ENCODE measurements at regions not wholly inside any gene's neighbourhood (a gene's known extent, or its start where the extent isn't known, plus 50 kb on each side); places are given as distances from the start of the nearest gene placed in this dataset.

GRCh38 chr10:14396411-14397048 is 65.8 kb upstream of the FRMD4A start:
- peak; percentile 82 for DNase-seq (ENCODE audit: low read depth)

- no peak for DNase-seq (ENCODE audit: low read depth)
Observed at GRCh38 chr10:14394179-14394578, 63.5 kb upstream of the FRMD4A start.

- DNase-seq (ENCODE audit: low read depth), result no peak
Observed at GRCh38 chr10:14391342-14391741, 60.6 kb upstream of the FRMD4A start.

- DNase-seq (ENCODE audit: low read depth), result no peak
Observed at GRCh38 chr10:14389981-14390590, 59.4 kb upstream of the FRMD4A start.

- DNase-seq (ENCODE audit: low read depth), result peak; percentile 94
Observed at GRCh38 chr10:14385596-14386593, 55.2 kb upstream of the FRMD4A start.

GRCh38 chr10:14384915-14385314 is 54.2 kb upstream of the FRMD4A start:
- no peak for DNase-seq (ENCODE audit: low read depth)

GRCh38 chr10:14384116-14384730 is 53.5 kb upstream of the FRMD4A start:
- no peak for DNase-seq (ENCODE audit: low read depth)

GRCh38 chr10:14383266-14383665 is 52.5 kb upstream of the FRMD4A start:
- peak; percentile 75 for DNase-seq (ENCODE audit: low read depth)

- DNase-seq (ENCODE audit: low read depth), result no peak
Observed at GRCh38 chr10:14382531-14382930, 51.8 kb upstream of the FRMD4A start.

- DNase-seq (ENCODE audit: low read depth), result peak; percentile 43
Observed at GRCh38 chr10:14382022-14382421, 51.3 kb upstream of the FRMD4A start.

- no peak for DNase-seq (ENCODE audit: low read depth)
Observed at GRCh38 chr10:14381475-14381874, 50.8 kb upstream of the FRMD4A start.

- no peak for DNase-seq (ENCODE audit: low read depth)
Observed at GRCh38 chr10:14380746-14381145, 50.0 kb upstream of the FRMD4A start.
